HepG2 (cell line): ENCODE measurements at regions not wholly inside any gene's neighbourhood (a gene's known extent, or its start where the extent isn't known, plus 50 kb on each side); places are given as distances from the start of the nearest gene placed in this dataset.

Experiments
- CENPX ChIP-seq: sonication (generic); formaldehyde crosslinking; IDR thresholded peaks from 2 replicates; pipeline ENCODE4 v1.9.0; 2021; ENCODE audit warnings: mild to moderate bottlenecking, missing genetic modification reagents, moderate library complexity
- YY1 ChIP-seq: IDR thresholded peaks from 2 replicates; pipeline ENCODE4 v1.6.1; 2011; ENCODE audit warnings: low read length, low read depth, moderate library complexity, mild to moderate bottlenecking; ENCODE audit not compliant: insufficient read depth, insufficient replicate concordance
- TF ChIP-seq, protein P1 (sequence below): sonication (generic); formaldehyde crosslinking; IDR thresholded peaks from 2 replicates; pipeline ENCODE4 v1.5.0; 2020; ENCODE audit warnings: mild to moderate bottlenecking, missing genetic modification reagents, moderate library complexity

DNA sequence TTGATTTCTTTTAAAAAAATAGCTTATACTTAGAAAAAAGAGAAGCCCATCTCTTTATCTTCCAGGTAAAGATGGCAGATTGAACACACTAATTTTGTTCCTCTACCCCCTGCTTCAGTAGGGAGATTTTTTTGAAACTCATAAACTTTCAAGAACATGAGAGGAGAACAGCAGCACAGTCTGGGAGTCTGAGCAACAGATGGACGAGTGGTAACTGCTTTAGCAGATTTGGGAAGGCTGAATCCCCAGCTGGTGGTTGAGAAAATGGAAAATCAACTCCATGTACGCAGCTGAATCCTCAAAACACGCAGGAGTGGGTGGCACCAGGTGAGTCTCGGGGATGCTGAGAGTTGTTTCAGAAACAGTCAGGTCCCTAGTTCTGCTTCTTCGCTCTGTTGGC lies 114.6 kb upstream of the CTBP2 start:
- TF ChIP-seq, protein P1, sequence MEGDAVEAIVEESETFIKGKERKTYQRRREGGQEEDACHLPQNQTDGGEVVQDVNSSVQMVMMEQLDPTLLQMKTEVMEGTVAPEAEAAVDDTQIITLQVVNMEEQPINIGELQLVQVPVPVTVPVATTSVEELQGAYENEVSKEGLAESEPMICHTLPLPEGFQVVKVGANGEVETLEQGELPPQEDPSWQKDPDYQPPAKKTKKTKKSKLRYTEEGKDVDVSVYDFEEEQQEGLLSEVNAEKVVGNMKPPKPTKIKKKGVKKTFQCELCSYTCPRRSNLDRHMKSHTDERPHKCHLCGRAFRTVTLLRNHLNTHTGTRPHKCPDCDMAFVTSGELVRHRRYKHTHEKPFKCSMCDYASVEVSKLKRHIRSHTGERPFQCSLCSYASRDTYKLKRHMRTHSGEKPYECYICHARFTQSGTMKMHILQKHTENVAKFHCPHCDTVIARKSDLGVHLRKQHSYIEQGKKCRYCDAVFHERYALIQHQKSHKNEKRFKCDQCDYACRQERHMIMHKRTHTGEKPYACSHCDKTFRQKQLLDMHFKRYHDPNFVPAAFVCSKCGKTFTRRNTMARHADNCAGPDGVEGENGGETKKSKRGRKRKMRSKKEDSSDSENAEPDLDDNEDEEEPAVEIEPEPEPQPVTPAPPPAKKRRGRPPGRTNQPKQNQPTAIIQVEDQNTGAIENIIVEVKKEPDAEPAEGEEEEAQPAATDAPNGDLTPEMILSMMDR (CRISPR knock-in tag), result no peak
- no peak for TF ChIP-seq CENPX
- no peak for TF ChIP-seq YY1
